Thyroid gland (tissue), 4 donors: ENCODE measurements at regions not wholly inside any gene's neighbourhood (a gene's known extent, or its start where the extent isn't known, plus 50 kb on each side); places are given as distances from the start of the nearest gene placed in this dataset.

Source experiments
- DNase-seq, 2 donors: peaks; one replicate each; pipeline ENCODE4 v3.0.0-alpha.2; 2019
- H3K27ac ChIP-seq, 3 donors: fragments of 200-600 bp; sonication (generic); 1 replicate in 2 of 3; 2 replicates in 1 of 3; pipeline ENCODE4 v1.5.1; 2016 to 2019; ENCODE audit warnings: mild to moderate bottlenecking in 1 of 3, moderate library complexity in 1 of 3
- H3K27me3 ChIP-seq: fragments of 200-600 bp; sonication (generic); one replicate; pipeline ENCODE4 v1.5.1; 2019
- H3K36me3 ChIP-seq, 2 donors: fragments of 200-600 bp; sonication (generic); one replicate each; pipeline ENCODE4 v1.5.1; 2016 to 2019
- H3K4me1 ChIP-seq, 2 donors: fragments of 200-600 bp; sonication (generic); one replicate each; pipeline ENCODE4 v1.5.1; 2017 to 2019
- H3K4me3 ChIP-seq, 3 donors: fragments of 200-600 bp; sonication (generic); replicated peaks in 1 of 3; 1 replicate in 2 of 3; 2 replicates in 1 of 3; pipeline ENCODE4 v1.5.1; 2016; ENCODE audit warnings: mild to moderate bottlenecking in 1 of 3
- H3K9me3 ChIP-seq: fragments of 200-600 bp; sonication (generic); one replicate; pipeline ENCODE4 v1.5.1; 2017
- CTCF ChIP-seq, 6 experiments: fragments of 200-600 bp in 3 of 6; fragments of 450-650 bp in 3 of 6; sonication (generic) in 3 of 6; IDR thresholded peaks; one replicate each; pipeline ENCODE4 v1.5.1; 2016 to 2019; ENCODE audit warnings: antibody characterized with exemption in 6 of 6, mild to moderate bottlenecking in 2 of 6, inconsistent platforms in 1 of 6, moderate library complexity in 1 of 6
- POLR2A ChIP-seq, 2 donors: fragments of 450-650 bp; IDR thresholded peaks; one replicate each; pipeline ENCODE4 v1.6.1; 2017; ENCODE audit warnings: antibody characterized with exemption in 2 of 2, mild to moderate bottlenecking in 2 of 2, moderate library complexity in 1 of 2
- WGBS, 2 donors: methylation state at CpG; one replicate each; pipeline ENCODE4 v1.1.5; 2017; 5-methylcytosine and 5-hydroxymethylcytosine counted together
- intact Hi-C: fragments of 100-400 bp; cut with DNase I; formaldehyde crosslinking; loops from one replicate; pipeline ENCODE4 v1.15.1; 2023

DNA sequence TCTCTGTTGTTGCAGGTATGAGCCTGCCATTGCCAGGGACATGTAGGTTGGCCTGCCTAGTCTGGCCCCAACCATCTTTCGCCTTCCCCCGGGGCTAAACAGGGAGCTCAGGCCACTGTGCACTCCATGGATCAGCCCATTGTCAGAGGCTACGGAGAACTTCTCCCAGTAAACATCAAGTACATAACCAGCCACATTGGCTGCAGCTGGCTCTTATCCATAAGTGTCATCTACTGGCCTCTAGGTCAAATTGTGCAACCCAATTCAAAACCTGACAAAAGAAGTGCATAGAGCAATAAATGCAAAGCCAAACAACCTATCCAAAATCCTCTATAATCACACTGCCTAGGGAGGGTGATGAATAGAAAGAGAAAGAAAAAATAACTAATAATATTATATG is 418.1 kb upstream of the DCC start:
- WGBS, 2 donors: 77 to 79% methylated on average over 3 of the region's 3 CpGs
- Histone ChIP-seq H3K27me3 (no peaks in the 10 kb centered on the region), H3K4me1 (no peaks in the 10 kb centered on the region), H3K36me3 (no peaks in the 10 kb centered on the region), H3K9me3 (no peaks in the 10 kb centered on the region), H3K4me3 (no peak overlapping the region), H3K27ac (no peak overlapping the region)
- intact Hi-C loops: no loop called here
- TF ChIP-seq POLR2A (IDR thresholded peaks at IDR 0.05) (no peak), CTCF (IDR thresholded peaks at IDR 0.05) (no peak)
- no peak for DNase-seq

- Histone ChIP-seq H3K36me3 (no peaks in the 10 kb centered on the region), H3K9me3 (no peaks in the 10 kb centered on the region), H3K4me3 (no peak overlapping the region), H3K27me3 (no peaks in the 10 kb centered on the region), H3K27ac (no peak overlapping the region), H3K4me1 (no peaks in the 10 kb centered on the region)
- DNase-seq: no peak
- no peak for TF ChIP-seq CTCF (IDR thresholded peaks at IDR 0.05)
- no peak for TF ChIP-seq POLR2A (IDR thresholded peaks at IDR 0.05)
- intact Hi-C loops: no loop called here
- WGBS, 2 donors: 82 to 94% methylated on average over 1 of the region's 1 CpG
Measured at GRCh38 chr18:51933903-51934302, 406.1 kb upstream of the DCC start.

- no peak for DNase-seq
- intact Hi-C loops: no loop called here
- H3K4me3 ChIP-seq: no peak overlapping the region
- no peaks in the 10 kb centered on the region for H3K27me3 ChIP-seq
- no peak for TF ChIP-seq POLR2A (IDR thresholded peaks at IDR 0.05)
- no peak overlapping the region for H3K27ac ChIP-seq
- H3K36me3 ChIP-seq: no peaks in the 10 kb centered on the region
- H3K4me1 ChIP-seq: no peaks in the 10 kb centered on the region
- WGBS, 2 donors: 87 to 88% methylated on average over 2 of the region's 2 CpGs
- no peaks in the 10 kb centered on the region for H3K9me3 ChIP-seq
Measured at GRCh38 chr18:51936115-51936514, 403.9 kb upstream of the DCC start.

DNA sequence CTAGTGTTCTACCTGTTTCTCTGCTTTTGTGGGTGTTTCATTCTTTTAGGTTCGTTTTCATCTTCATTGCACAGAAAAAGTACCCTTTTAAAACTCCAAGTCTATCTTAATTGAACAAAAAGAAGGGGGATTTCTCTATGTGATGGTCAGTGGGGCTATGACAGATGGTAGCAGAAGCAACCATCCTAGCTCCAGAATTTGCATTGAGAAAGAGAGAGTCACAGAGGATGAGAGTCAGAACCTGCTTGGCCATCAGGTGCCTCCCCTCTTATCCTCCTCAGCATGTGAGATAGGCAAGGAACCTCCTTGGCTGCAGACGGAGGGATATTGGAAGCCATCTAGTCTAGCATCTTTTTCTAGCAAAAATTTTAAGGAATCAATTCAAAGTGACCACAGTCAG is 398.0 kb upstream of the DCC start:
- no peak overlapping the region for H3K4me3 ChIP-seq
- H3K27me3 ChIP-seq: no peaks in the 10 kb centered on the region
- no peak for DNase-seq
- no peaks in the 10 kb centered on the region for H3K4me1 ChIP-seq
- H3K27ac ChIP-seq: no peak overlapping the region
- TF ChIP-seq CTCF (IDR thresholded peaks at IDR 0.05) (no peak), POLR2A (IDR thresholded peaks at IDR 0.05) (no peak)
- no peaks in the 10 kb centered on the region for H3K36me3 ChIP-seq
- WGBS, 2 donors: 69 to 83% methylated on average over 2 of the region's 2 CpGs
- intact Hi-C loops: no loop called here
- H3K9me3 ChIP-seq: no peaks in the 10 kb centered on the region

GRCh38 chr18:51943281-51943680 is 396.7 kb upstream of the DCC start:
- no peak overlapping the region for H3K27ac ChIP-seq
- no peaks in the 10 kb centered on the region for H3K36me3 ChIP-seq
- DNase-seq: no peak
- H3K4me3 ChIP-seq: no peak overlapping the region
- TF ChIP-seq CTCF (IDR thresholded peaks at IDR 0.05): no peak
- H3K27me3 ChIP-seq: no peaks in the 10 kb centered on the region
- H3K9me3 ChIP-seq: no peaks in the 10 kb centered on the region
- intact Hi-C loops: no loop called here
- no peaks in the 10 kb centered on the region for H3K4me1 ChIP-seq
- WGBS, 2 donors: 79 to 97% methylated on average over 1 of the region's 1 CpG

- Histone ChIP-seq H3K27ac (no peak overlapping the region), H3K4me3 (no peak overlapping the region), H3K9me3 (no peaks in the 10 kb centered on the region), H3K4me1 (no peaks in the 10 kb centered on the region), H3K36me3 (no peaks in the 10 kb centered on the region), H3K27me3 (no peaks in the 10 kb centered on the region)
- intact Hi-C loops: no loop called here
- WGBS, 2 donors: 68 to 80% methylated on average over 4 of the region's 4 CpGs
- no peak for TF ChIP-seq CTCF (IDR thresholded peaks at IDR 0.05)
- no peak for TF ChIP-seq POLR2A (IDR thresholded peaks at IDR 0.05)
- no peak for DNase-seq
Measured at GRCh38 chr18:51946946-51947345, 393.1 kb upstream of the DCC start.
